Loucy (cell line): ENCODE measurements at regions not wholly inside any gene's neighbourhood (a gene's known extent, or its start where the extent isn't known, plus 50 kb on each side); places are given as distances from the start of the nearest gene placed in this dataset.

Experiments
- CTCF ChIP-seq: fragments of 200-600 bp; sonication (generic); conservative IDR thresholded peaks from 2 replicates; pipeline ENCODE4 v1.5.1; 2014; ENCODE audit warnings: mild to moderate bottlenecking, antibody characterized with exemption, low read length
- EZH2phosphoT487 ChIP-seq: fragments of 200-600 bp; IDR thresholded peaks from 2 replicates; pipeline ENCODE4 v1.6.1; 2018; ENCODE audit warnings: antibody characterized with exemption, mild to moderate bottlenecking, moderate library complexity, borderline replicate concordance

- TF ChIP-seq CTCF, result no peak
- no peak for TF ChIP-seq EZH2phosphoT487
Observed at GRCh38 chr4:95675623-95676022, 126.8 kb upstream of the UNC5C start.
